Neural progenitor cell (in vitro differentiated cells): ENCODE measurements at regions not wholly inside any gene's neighbourhood (a gene's known extent, or its start where the extent isn't known, plus 50 kb on each side); places are given as distances from the start of the nearest gene placed in this dataset.

ENCODE experiments used
- CTCF ChIP-seq: fragments of 200-600 bp; sonication (generic); IDR thresholded peaks from 2 replicates; pipeline ENCODE4 v1.5.1; 2017; ENCODE audit warnings: antibody characterized with exemption, mild to moderate bottlenecking
- EZH2 ChIP-seq: fragments of 200-600 bp; sonication (generic); IDR thresholded peaks from 2 replicates; pipeline ENCODE4 v1.6.1; 2017; ENCODE audit warnings: antibody characterized with exemption, mild to moderate bottlenecking, moderate library complexity
- EZH2phosphoT487 ChIP-seq: fragments of 200-600 bp; sonication (generic); IDR thresholded peaks from 2 replicates; pipeline ENCODE4 v1.6.1; 2017; ENCODE audit warnings: antibody characterized with exemption

GRCh38 chr5:23012842-23013241 lies 159.7 kb upstream of the CDH12 start:
- TF ChIP-seq CTCF: no peak
- TF ChIP-seq EZH2: no peak
- TF ChIP-seq EZH2phosphoT487: no peak
